GM19099 (cell line): ENCODE measurements at regions not wholly inside any gene's neighbourhood (a gene's known extent, or its start where the extent isn't known, plus 50 kb on each side); places are given as distances from the start of the nearest gene placed in this dataset.

Source experiments
- POLR2A ChIP-seq: IDR thresholded peaks from 3 replicates; pipeline ENCODE4 v1.6.1; 2011; ENCODE audit warnings: low read depth; ENCODE audit not compliant: insufficient read length; ENCODE audit errors: extremely low read depth

- TF ChIP-seq POLR2A: no peak
Observed at GRCh38 chr4:14025891-14026290, 398.4 kb upstream of the BOD1L1 start.

- no peak for TF ChIP-seq POLR2A
Observed at GRCh38 chr4:14028862-14029261, 401.3 kb upstream of the BOD1L1 start.

GRCh38 chr4:14035076-14035475 is 407.6 kb upstream of the BOD1L1 start:
- no peak for TF ChIP-seq POLR2A

- TF ChIP-seq POLR2A: no peak
Observed at GRCh38 chr4:14043203-14043602, 415.7 kb upstream of the BOD1L1 start.

GRCh38 chr4:14046642-14047041 is 419.1 kb upstream of the BOD1L1 start:
- no peak for TF ChIP-seq POLR2A

- TF ChIP-seq POLR2A: no peak
Observed at GRCh38 chr4:14047840-14048239, 420.3 kb upstream of the BOD1L1 start.

- TF ChIP-seq POLR2A: no peak
Observed at GRCh38 chr4:14049946-14050345, 422.4 kb upstream of the BOD1L1 start.

GRCh38 chr4:14053291-14053690 is 425.8 kb upstream of the BOD1L1 start:
- no peak for TF ChIP-seq POLR2A

GRCh38 chr4:14054391-14054790 is 426.9 kb upstream of the BOD1L1 start:
- TF ChIP-seq POLR2A: no peak

- TF ChIP-seq POLR2A: no peak
Observed at GRCh38 chr4:14059006-14059405, 431.5 kb upstream of the BOD1L1 start.

- TF ChIP-seq POLR2A: no peak
Observed at GRCh38 chr4:14064984-14065383, 437.5 kb upstream of the BOD1L1 start.

- no peak for TF ChIP-seq POLR2A
Observed at GRCh38 chr4:14065406-14065805, 437.9 kb upstream of the BOD1L1 start.

GRCh38 chr4:14066979-14067378 is 439.5 kb upstream of the BOD1L1 start:
- no peak for TF ChIP-seq POLR2A

- TF ChIP-seq POLR2A: no peak
Observed at GRCh38 chr4:14069886-14070285, 442.4 kb upstream of the BOD1L1 start.

GRCh38 chr4:14070289-14070880 is 442.9 kb upstream of the BOD1L1 start:
- TF ChIP-seq POLR2A: no peak

- TF ChIP-seq POLR2A: no peak
Observed at GRCh38 chr4:14072506-14072905, 445.0 kb upstream of the BOD1L1 start.

GRCh38 chr4:14076776-14077175 is 449.3 kb upstream of the BOD1L1 start:
- no peak for TF ChIP-seq POLR2A
